PC-3 (cell line): ENCODE measurements at regions not wholly inside any gene's neighbourhood (a gene's known extent, or its start where the extent isn't known, plus 50 kb on each side); places are given as distances from the start of the nearest gene placed in this dataset.

Source experiments
- ATAC-seq: fragments of 200-7000 bp; cut with Tn5 transposase; 2 replicates; pipeline ENCODE4 v1.9.1; 2020; ENCODE audit warnings: mild to moderate bottlenecking, moderate library complexity
- BruUV-seq: library from RNA; stranded (reverse); fragments of 400-500 nt; replicated peaks from 2 replicates; lab custom pipeline; 2021; lab: Mats Ljungman, UMichigan
- CTCF ChIA-PET: fragments of 300-600 bp; sonication (Branson Sonifier 250); formaldehyde crosslinking; loops from one replicate; lab custom pipeline; 2022; ENCODE audit warnings: antibody characterized with exemption; lab: Charles Lee
- POLR2A ChIA-PET: fragments of 300-600 bp; sonication (Branson Sonifier 250); formaldehyde crosslinking; loops from one replicate; lab custom pipeline; 2022; ENCODE audit warnings: antibody characterized with exemption; ENCODE audit not compliant: unreplicated experiment; lab: Charles Lee
- DNase-seq: peaks from one replicate; pipeline ENCODE4 v3.0.0-alpha.2; 2015
- H2AFZ ChIP-seq: fragments of 300-600 bp; sonication (generic); 2 replicates; pipeline ENCODE4 v1.6.0; 2016; ENCODE audit warnings: antibody characterized with exemption, low read length
- H3F3A ChIP-seq: fragments of 300-600 bp; sonication (generic); one replicate; pipeline ENCODE4 v1.6.0; 2017; ENCODE audit warnings: antibody characterized with exemption, low read length, control low read depth, mild to moderate bottlenecking; ENCODE audit not compliant: unreplicated experiment
- H3K27ac ChIP-seq: fragments of 300-600 bp; sonication (generic); 2 replicates; pipeline ENCODE4 v1.5.1; 2016; ENCODE audit warnings: mild to moderate bottlenecking, low read length
- H3K27me3 ChIP-seq: fragments of 300-600 bp; sonication (generic); 2 replicates; pipeline ENCODE4 v1.6.1; 2016; ENCODE audit warnings: low read length, mixed read lengths
- H3K36me3 ChIP-seq: fragments of 300-600 bp; sonication (generic); 2 replicates; pipeline ENCODE4 v1.6.1; 2016; ENCODE audit warnings: low read depth, mixed run types, low read length, mixed read lengths
- H3K4me1 ChIP-seq: fragments of 300-600 bp; sonication (generic); 2 replicates; pipeline ENCODE4 v1.5.1; 2016; ENCODE audit warnings: low read length; ENCODE audit not compliant: insufficient read depth
- H3K4me2 ChIP-seq: fragments of 300-600 bp; sonication (generic); 2 replicates; pipeline ENCODE4 v1.6.0; 2016; ENCODE audit warnings: low read length
- H3K4me3 ChIP-seq: fragments of 300-600 bp; sonication (generic); 2 replicates; pipeline ENCODE4 v1.5.1; 2016; ENCODE audit warnings: mild to moderate bottlenecking, low read length, mixed read lengths
- H3K79me2 ChIP-seq: fragments of 300-600 bp; sonication (generic); 2 replicates; pipeline ENCODE4 v1.6.1; 2017; ENCODE audit warnings: low read length, mixed read lengths
- H3K9ac ChIP-seq: fragments of 300-600 bp; sonication (generic); 2 replicates; pipeline ENCODE4 v1.6.0; 2016; ENCODE audit warnings: mild to moderate bottlenecking, low read length
- H3K9me2 ChIP-seq: fragments of 300-600 bp; sonication (generic); replicated peaks from 2 replicates; pipeline ENCODE4 v1.6.1; 2016; ENCODE audit warnings: mixed run types, low read length, mixed read lengths
- H3K9me3 ChIP-seq: fragments of 300-600 bp; sonication (generic); 2 replicates; pipeline ENCODE4 v1.6.1; 2016; ENCODE audit warnings: low read length, mixed read lengths
- H4K20me1 ChIP-seq: fragments of 300-600 bp; sonication (generic); 2 replicates; pipeline ENCODE4 v1.6.1; 2016; ENCODE audit warnings: low read length, mixed read lengths
- EZH2 ChIP-seq: fragments of 300-600 bp; sonication (generic); IDR thresholded peaks from one replicate; pipeline ENCODE4 v1.6.1; 2017; ENCODE audit warnings: antibody characterized with exemption, mild to moderate bottlenecking, low read length; ENCODE audit not compliant: unreplicated experiment
- EZH2phosphoT487 ChIP-seq: fragments of 300-600 bp; sonication (generic); IDR thresholded peaks from 2 replicates; pipeline ENCODE4 v1.6.1; 2018; ENCODE audit warnings: mild to moderate bottlenecking, antibody characterized with exemption, low read length, borderline replicate concordance
- intact Hi-C: fragments of 100-400 bp; cut with micrococcal nuclease; formaldehyde crosslinking; loops from 2 replicates; pipeline ENCODE4 v1.9.0; 2023
- TF ChIP-seq, protein P1 (sequence below): fragments of 300-600 bp; sonication (generic); conservative IDR thresholded peaks from 2 replicates; pipeline ENCODE4 v1.5.1; 2017; ENCODE audit warnings: antibody characterized with exemption, low read depth, mild to moderate bottlenecking, low read length

DNA sequence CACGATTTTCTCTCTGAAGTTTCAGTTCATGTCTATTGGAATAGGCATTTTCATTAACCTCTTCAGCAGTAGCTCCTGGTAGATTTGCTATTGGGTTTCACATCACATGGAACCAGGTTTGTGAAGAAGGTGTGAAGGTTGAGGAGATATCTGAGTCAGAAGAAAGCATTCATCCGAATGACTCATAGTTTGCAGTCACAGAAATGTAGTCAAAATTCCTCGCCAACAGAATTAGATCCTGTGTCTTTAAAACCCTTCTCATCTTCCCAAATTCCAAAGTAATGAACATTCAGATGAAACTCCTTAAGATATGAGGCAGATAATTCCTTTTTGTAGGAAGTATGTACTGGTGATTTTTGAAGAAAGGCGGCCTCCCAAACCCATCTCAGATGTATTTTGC lies 125.0 kb upstream of the LARGE1 start:
- H3K27ac ChIP-seq: no peak overlapping the region
- ATAC-seq (no peak), DNase-seq (no peak)
- no peak overlapping the region for H3K4me3 ChIP-seq
- no peaks in the 10 kb centered on the region for H3K9me2 ChIP-seq
- H3K27me3 ChIP-seq: no peaks in the 10 kb centered on the region
- no peak overlapping the region for H3K4me2 ChIP-seq
- H2AFZ ChIP-seq: no peak overlapping the region
- H3K9me3 ChIP-seq: 0 out of 2 replicates have a peak, but pooled peaks cover 8% of the 10 kb centered on the region
- no TSS peak for BruUV-seq
- no peak for TF ChIP-seq EZH2
- TF ChIP-seq, protein P1, sequence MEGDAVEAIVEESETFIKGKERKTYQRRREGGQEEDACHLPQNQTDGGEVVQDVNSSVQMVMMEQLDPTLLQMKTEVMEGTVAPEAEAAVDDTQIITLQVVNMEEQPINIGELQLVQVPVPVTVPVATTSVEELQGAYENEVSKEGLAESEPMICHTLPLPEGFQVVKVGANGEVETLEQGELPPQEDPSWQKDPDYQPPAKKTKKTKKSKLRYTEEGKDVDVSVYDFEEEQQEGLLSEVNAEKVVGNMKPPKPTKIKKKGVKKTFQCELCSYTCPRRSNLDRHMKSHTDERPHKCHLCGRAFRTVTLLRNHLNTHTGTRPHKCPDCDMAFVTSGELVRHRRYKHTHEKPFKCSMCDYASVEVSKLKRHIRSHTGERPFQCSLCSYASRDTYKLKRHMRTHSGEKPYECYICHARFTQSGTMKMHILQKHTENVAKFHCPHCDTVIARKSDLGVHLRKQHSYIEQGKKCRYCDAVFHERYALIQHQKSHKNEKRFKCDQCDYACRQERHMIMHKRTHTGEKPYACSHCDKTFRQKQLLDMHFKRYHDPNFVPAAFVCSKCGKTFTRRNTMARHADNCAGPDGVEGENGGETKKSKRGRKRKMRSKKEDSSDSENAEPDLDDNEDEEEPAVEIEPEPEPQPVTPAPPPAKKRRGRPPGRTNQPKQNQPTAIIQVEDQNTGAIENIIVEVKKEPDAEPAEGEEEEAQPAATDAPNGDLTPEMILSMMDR: no peak
- TF ChIP-seq EZH2phosphoT487: no peak
- no peaks in the 10 kb centered on the region for H3K79me2 ChIP-seq
- H3K4me1 ChIP-seq: no peaks in the 10 kb centered on the region
- POLR2A ChIA-PET: no interaction called here
- H3F3A ChIP-seq: no peaks in the 10 kb centered on the region
- CTCF ChIA-PET: no interaction called here
- H4K20me1 ChIP-seq: no peaks in the 10 kb centered on the region
- no peaks in the 10 kb centered on the region for H3K36me3 ChIP-seq
- intact Hi-C loops: no loop called here
- H3K9ac ChIP-seq: no peak overlapping the region

- no peak for DNase-seq
- TF ChIP-seq, protein P1: no peak
- TF ChIP-seq EZH2phosphoT487 (no peak), EZH2 (no peak)
- CTCF ChIA-PET: no interaction called here
These were observed 135.4 kb upstream of the LARGE1 start for GRCh38 chr22:34055525-34056200.

DNA sequence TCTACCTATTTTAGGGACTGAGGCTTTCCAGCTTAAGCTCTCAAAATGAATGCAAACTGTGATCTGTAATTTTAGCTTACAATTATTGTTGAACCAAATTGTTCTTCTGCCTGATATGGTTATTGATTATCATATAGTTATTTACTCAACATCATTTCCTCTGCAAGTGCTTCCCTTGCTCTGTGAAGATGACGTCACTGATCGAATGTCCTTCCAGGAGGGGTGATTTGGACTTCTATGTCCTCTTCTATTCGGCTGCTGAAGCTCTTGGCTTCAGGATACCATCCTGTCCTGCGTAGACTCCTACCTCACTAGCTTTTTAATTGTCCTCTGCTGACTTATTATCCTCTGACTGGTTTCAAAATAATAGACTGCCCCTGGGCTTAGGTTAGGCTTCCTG lies 137.4 kb upstream of the LARGE1 start:
- POLR2A ChIA-PET: no interaction called here
- no peaks in the 10 kb centered on the region for H3F3A ChIP-seq
- no peaks in the 10 kb centered on the region for H3K79me2 ChIP-seq
- no peaks in the 10 kb centered on the region for H3K27me3 ChIP-seq
- H3K4me3 ChIP-seq: no peak overlapping the region
- H3K4me1 ChIP-seq: no peaks in the 10 kb centered on the region
- H3K4me2 ChIP-seq: no peak overlapping the region
- no TSS peak for BruUV-seq
- H3K27ac ChIP-seq: no peak overlapping the region
- no peak overlapping the region for H3K9ac ChIP-seq
- ATAC-seq (no peak), DNase-seq (no peak)
- no peak overlapping the region for H2AFZ ChIP-seq
- intact Hi-C loops: no loop called here
- peaks cover 5% of the 10 kb centered on the region; the same call in 1 of the 2 replicates for H3K9me3 ChIP-seq
- H3K9me2 ChIP-seq: no peaks in the 10 kb centered on the region
- H4K20me1 ChIP-seq: no peaks in the 10 kb centered on the region
- TF ChIP-seq, protein P1: no peak
- TF ChIP-seq EZH2phosphoT487 (no peak), EZH2 (no peak)
- CTCF ChIA-PET: no interaction called here
- H3K36me3 ChIP-seq: no peaks in the 10 kb centered on the region

More at GRCh38 chr22:34055525-34056200, 135.4 kb upstream of the LARGE1 start:
- POLR2A ChIA-PET: no interaction called here
- Histone ChIP-seq H3K4me2 (no peak overlapping the region), H2AFZ (no peak overlapping the region), H3K9ac (no peak overlapping the region), H3K9me3 (peaks cover 5% of the 10 kb centered on the region; the same call in 1 of the 2 replicates), H3K27me3 (no peaks in the 10 kb centered on the region), H3K9me2 (no peaks in the 10 kb centered on the region), H3K36me3 (no peaks in the 10 kb centered on the region), H3K79me2 (no peaks in the 10 kb centered on the region), H3F3A (no peaks in the 10 kb centered on the region), H3K27ac (no peak overlapping the region), H3K4me1 (no peaks in the 10 kb centered on the region), H3K4me3 (no peak overlapping the region), H4K20me1 (no peaks in the 10 kb centered on the region)
- no peak for ATAC-seq
- BruUV-seq: no TSS peak
- intact Hi-C loops: no loop called here
